ENCODE measurements at regions not wholly inside any gene's neighbourhood (a gene's known extent, or its start where the extent isn't known, plus 50 kb on each side); places are given as distances from the start of the nearest gene placed in this dataset.

DNA sequence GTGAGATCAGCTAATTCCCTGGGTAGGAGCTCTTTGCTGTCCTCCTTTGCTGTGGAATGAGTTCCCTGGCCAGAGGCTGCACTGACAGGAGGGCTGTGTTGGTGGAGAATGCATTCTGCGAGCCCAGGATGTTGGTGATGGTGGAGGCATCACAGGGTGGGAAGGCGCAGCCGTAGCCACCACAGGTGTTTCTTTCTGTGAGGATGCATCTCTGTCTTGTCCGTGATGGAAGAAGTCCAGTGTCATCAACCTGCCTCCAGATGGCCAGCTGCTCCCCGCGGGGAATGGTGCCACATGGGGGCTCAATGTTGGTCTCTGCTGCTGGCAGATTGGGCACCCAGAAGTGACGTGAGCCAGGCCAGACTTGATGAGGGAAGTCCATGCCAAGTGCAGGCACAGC, 972.1 kb downstream of the TBC1D22A start:
- TF ChIP-seq EZH2 (IDR thresholded peaks at IDR 0.05) (no peak), RAD21 (IDR thresholded peaks at IDR 0.05; ENCODE audit: low read depth) (no peak)
